PC-3 (cell line): ENCODE measurements at regions not wholly inside any gene's neighbourhood (a gene's known extent, or its start where the extent isn't known, plus 50 kb on each side); places are given as distances from the start of the nearest gene placed in this dataset.

ENCODE experiments used
- CTCF ChIP-seq: fragments of 300-600 bp; sonication (generic); conservative IDR thresholded peaks from 2 replicates; pipeline ENCODE4 v1.5.1; 2017; ENCODE audit warnings: antibody characterized with exemption, low read depth, mild to moderate bottlenecking, low read length
- EZH2 ChIP-seq: fragments of 300-600 bp; sonication (generic); IDR thresholded peaks from one replicate; pipeline ENCODE4 v1.6.1; 2017; ENCODE audit warnings: antibody characterized with exemption, mild to moderate bottlenecking, low read length; ENCODE audit not compliant: unreplicated experiment
- EZH2phosphoT487 ChIP-seq: fragments of 300-600 bp; sonication (generic); IDR thresholded peaks from 2 replicates; pipeline ENCODE4 v1.6.1; 2018; ENCODE audit warnings: mild to moderate bottlenecking, antibody characterized with exemption, low read length, borderline replicate concordance

DNA sequence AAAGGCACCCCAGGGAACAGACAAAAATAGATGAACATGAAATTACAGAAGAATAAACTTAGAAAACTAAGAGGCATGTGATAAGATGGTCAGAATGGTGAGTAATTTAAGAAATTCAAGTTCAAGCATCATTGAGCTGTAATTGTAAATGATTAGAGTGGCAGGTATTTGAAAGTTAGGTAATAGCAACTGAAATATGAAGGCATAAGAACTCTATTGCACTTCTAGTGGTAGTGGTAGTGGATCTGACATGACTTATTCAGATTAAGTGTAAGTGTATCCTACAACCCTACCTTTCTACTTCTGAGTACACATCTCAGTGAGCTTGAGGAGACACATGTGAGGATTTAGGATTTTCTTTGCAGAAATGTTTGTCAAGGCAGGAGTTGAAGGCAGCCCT is 192.9 kb upstream of the RIOK2 start:
- TF ChIP-seq CTCF: no peak
- TF ChIP-seq EZH2phosphoT487: no peak
- no peak for TF ChIP-seq EZH2
